GM21737 (cell line): ENCODE measurements at regions not wholly inside any gene's neighbourhood (a gene's known extent, or its start where the extent isn't known, plus 50 kb on each side); places are given as distances from the start of the nearest gene placed in this dataset.

Source experiments
- ATAC-seq: cut with Tn5 transposase; IDR thresholded peaks from one replicate; pipeline ENCODE4 v1.9.1; 2021; ENCODE audit warnings: mild to moderate bottlenecking, moderate library complexity; ENCODE audit not compliant: unreplicated experiment

- ATAC-seq, result no peak
Measured at GRCh38 chr6:131382631-131383030, 190.4 kb upstream of the ARG1 start.

DNA sequence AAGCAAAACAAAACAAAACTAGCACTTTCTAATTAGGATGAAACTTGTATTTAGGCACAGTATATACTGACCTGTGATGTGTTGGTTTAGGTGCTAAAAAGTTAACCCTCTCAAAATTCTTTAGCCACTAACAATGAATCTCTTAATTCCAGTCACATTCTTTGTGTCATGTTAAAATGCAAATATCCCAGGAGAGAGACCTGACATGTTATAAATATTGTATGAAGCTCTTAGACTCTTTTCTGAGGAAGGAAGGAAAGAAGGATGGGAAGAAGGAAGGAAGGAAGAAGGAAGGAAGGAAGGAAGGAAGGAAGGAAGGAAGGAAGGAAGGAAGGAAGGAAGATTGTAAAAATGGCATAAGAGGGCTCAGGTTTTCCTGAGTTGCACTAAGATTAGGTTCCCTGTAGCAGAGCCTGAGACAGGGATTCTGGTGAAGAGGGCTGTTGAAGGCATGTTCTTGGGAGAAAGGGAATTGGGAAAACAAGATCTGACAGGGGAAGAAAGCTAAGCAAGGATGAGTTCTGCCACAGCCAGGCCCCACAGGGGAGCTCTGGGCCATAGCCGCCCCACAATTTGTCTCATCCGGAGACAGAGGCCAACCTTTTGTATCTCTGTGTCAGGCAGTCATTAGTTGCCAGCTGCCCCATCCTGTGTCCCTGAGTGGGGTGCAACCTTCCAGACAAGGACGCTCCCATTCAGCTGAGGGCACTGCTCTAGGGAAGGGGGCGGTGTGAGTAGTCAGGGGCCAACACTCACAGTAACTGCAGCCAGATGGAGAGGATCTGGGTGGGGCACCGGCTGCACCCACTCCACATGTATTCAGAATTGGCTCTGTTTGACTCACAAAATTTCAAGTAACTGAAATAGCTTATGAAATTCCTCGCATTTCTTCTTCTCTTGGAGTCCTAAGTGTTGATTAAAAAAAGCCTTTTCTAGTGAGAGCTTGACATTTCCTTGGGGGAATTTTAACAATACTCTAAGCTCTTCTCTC lies 189.3 kb upstream of the ARG1 start:
- no peak for ATAC-seq

- ATAC-seq, result no peak
Measured at GRCh38 chr6:131387562-131388447, 185.2 kb upstream of the ARG1 start.

DNA sequence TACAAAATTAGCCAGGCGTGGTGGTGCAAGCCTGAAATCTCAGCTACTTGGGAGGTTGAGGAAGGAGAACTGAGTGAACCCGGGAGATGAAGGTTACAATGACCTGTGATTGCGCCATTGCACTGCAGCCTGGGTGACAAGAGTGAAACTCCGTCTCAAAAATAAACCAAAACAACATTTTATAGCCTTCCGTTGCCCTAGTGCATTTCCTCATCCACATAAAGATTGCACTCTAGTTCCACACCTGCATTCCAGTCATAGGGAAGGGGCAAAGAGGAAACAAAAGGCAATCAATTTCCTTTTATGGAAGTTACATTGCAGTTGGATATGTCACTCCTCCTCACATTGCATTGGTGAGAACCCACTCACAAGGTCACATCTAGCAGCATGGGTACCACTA lies 182.7 kb upstream of the ARG1 start:
- no peak for ATAC-seq

- ATAC-seq, result no peak
Measured at GRCh38 chr6:131391116-131391515, 181.9 kb upstream of the ARG1 start.

- no peak for ATAC-seq
Measured at GRCh38 chr6:131393433-131393832, 179.6 kb upstream of the ARG1 start.

DNA sequence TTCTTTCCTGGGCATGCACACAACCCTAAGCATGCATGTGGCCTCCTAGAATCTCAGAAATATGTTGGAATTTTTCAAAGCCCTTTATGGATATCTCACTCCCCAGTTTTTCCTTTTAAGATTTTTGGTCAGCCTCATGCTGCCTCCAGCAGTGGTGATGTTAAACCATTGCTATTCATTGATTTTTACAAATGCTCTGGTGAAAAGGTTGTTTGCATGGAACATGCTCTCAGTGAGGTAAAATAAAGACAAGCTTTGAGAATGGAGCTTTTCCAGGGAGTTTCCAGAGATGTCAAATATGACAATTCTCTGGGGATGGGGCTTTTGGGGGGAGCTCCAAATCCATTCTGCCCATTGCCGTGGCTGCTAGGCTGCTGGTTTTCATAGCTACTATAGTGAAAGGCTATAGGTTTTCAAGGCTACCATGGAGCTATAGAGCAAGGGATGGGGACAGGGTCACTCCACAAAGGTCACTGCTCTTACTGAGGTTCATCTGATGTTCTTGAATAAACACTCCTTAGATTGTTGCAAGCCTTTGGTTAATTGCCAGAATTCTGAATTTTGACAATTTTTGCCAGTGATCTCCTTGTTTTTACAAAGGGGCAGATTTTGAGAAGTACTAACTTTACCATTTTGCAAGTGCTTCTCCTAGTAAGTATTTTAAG lies 178.1 kb upstream of the ARG1 start:
- no peak for ATAC-seq

DNA sequence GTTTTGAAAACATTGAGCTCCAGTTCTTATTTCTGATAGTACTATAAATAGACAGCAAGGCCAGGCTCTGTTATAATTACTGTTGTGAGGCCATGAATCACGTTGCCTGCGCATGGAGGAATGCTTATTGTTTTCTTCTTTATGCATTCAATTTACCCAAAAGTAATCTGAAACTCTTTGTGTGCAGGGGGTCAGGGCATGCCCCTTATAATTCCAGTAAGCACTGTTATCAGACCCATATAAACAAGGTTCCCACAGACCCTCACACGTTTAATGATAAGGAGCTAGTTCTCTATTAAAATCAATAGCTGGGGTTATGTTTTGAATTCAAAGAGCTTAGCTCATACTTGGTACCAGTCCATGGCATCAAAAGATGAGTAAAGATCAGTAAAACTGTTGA lies 174.8 kb upstream of the ARG1 start:
- ATAC-seq, result no peak

DNA sequence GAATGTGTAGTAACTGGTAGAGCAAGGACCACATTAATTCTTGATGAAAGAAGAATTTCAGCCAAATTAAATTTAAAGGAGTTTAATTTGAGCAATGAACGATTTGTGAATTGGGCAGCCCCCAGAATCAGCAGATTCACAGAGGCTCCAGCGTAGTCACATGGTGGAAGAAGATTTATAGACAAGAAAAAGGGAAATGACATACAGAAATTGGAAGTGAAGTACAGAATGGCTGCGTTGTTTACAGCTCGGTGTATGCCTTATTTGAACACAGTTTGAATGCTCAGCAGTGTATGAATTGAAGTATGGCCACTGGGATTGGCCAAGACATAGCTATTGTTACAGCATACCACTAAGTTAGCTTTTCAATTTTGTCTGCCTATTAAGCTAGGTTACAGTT lies 173.6 kb upstream of the ARG1 start:
- no peak for ATAC-seq

DNA sequence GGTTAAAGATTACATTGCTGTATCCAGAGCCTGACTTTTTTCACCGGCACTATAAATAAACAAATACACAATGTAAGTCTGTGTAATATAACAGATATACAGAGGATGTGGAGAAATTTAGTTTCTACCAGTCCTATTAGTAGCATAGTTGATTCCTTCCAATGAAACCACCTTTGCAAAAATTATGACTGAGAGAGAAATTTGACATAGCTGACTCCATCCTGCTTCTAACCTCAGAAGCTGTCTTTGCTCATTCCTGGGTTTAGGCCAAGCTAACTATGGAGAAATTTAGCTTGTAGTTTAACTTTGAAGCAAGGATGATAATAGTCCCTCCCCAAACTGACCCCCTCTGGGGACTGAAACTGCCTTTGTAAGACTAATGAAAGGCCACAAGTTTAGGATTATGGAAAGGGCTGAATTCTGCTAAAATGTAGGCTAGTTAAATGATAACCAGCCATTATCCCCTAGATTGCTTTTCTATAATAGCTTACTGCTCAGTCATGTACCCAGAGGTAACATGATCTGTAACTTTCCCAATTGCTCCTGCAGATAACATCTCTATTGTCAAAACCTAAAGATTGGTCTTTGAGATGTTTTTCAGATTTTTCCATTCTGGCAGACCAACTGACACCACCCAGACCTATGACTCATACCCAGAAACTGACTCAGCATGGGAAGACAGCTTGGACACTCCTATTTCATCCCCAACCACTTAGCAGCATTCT lies 172.8 kb upstream of the ARG1 start:
- ATAC-seq, result no peak

DNA sequence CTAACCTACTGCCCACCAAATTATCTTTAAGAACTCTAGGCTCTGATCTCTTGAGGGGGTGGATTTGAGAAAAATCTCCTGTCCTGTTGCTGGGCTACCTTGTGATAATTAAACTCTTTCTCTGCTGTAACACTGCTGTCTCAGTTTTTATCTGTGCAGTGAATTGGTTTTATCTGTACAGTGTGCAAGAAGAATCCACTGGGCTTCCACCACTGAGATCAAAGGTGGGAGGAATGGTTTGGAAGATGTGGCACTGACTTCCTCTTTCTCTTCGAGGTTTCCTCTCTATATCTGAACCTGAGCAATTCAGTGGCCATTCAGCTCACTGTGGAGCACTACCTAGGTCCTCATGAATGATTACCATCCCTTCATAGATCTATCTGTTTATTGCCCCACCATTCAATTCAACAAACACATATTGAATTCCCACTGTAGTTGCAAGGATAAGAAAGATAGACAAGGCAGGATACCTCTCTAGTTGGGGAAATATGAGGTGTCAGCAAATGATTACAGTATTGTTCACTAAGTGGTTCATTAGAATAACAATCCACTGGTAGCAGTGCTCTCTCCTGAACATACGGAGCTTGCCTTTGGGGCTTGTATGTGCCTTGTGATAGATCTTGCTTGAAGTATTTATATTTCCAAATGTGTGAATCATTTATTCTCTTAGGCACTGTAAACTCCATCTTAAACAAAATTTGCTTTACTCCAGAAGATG lies 172.1 kb upstream of the ARG1 start:
- no peak for ATAC-seq

GRCh38 chr6:131408811-131409210 lies 164.2 kb upstream of the ARG1 start:
- ATAC-seq, result no peak

DNA sequence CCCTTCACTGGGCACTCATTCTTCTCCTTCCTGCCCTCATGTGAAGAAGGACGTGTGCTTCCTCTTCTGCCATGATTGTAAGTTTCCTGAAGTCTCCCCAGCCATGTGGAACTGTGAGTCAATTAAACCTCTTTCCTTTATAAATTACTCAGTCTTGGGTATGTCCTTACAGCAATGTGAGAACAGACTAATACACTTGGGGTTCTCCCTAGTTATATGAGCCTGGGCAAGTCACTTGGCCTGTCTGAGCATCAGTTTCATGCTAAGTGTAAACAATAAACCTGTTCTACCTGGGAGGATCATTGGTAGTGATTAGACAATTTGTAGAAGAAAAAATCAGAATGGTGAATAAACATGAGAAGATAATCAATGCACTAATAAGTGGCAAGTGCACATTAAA lies 162.2 kb upstream of the ARG1 start:
- no peak for ATAC-seq

- ATAC-seq, result no peak
Measured at GRCh38 chr6:131412960-131413830, 159.8 kb upstream of the ARG1 start.

DNA sequence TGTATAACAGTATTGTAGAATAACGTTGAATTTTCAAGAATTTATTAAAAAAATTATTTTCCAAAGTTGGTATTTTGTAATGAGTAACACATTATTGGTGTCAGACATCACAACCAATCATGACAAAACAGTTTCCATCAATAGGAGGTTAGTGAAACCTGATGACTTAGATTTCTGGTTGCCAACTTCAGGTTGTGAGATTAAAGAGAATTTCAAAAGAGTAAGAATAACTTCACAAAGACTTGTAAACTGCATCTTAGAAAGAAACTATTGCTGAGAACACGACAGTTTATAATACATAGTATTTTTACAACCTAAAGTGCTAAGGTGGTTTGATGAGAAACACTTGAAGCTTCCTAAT lies 159.2 kb upstream of the ARG1 start:
- no peak for ATAC-seq

GRCh38 chr6:131414956-131415355 lies 158.1 kb upstream of the ARG1 start:
- no peak for ATAC-seq

GRCh38 chr6:131418441-131418840 lies 154.6 kb upstream of the ARG1 start:
- ATAC-seq, result no peak

- ATAC-seq, result no peak
Measured at GRCh38 chr6:131419702-131420101, 153.3 kb upstream of the ARG1 start.

GRCh38 chr6:131424016-131424415 lies 149.0 kb upstream of the ARG1 start:
- ATAC-seq, result no peak
